VCaP (cell line): ENCODE measurements at regions not wholly inside any gene's neighbourhood (a gene's known extent, or its start where the extent isn't known, plus 50 kb on each side); places are given as distances from the start of the nearest gene placed in this dataset.
"Not testable (repeated sequence)": the region's sequence is repeated elsewhere in the genome, so short reads cannot be mapped to it uniquely, and the experiment has no call there.

Experiments
- H3K27ac ChIP-seq: fragments of 450-650 bp; 2 replicates; pipeline ENCODE4 v1.5.1; 2017
- CTCF ChIP-seq: fragments of 450-650 bp; conservative IDR thresholded peaks from 2 replicates; pipeline ENCODE4 v1.5.1; 2017; ENCODE audit warnings: mild to moderate bottlenecking, moderate library complexity

GRCh38 chr5:12093586-12093985, 189.3 kb upstream of the CTNND2 start:
- no peak for TF ChIP-seq CTCF
- no peak overlapping the region for H3K27ac ChIP-seq

- TF ChIP-seq CTCF = no peak
- H3K27ac ChIP-seq = no peak overlapping the region
Measured at GRCh38 chr5:12080761-12081160, 176.5 kb upstream of the CTNND2 start.

GRCh38 chr5:12078286-12078685, 174.0 kb upstream of the CTNND2 start:
- H3K27ac ChIP-seq = not testable (repeated sequence)

- no peak for TF ChIP-seq CTCF
- no peak overlapping the region for H3K27ac ChIP-seq
Measured at GRCh38 chr5:12073426-12073825, 169.2 kb upstream of the CTNND2 start.

- no peak for TF ChIP-seq CTCF
- no peak overlapping the region for H3K27ac ChIP-seq
Measured at GRCh38 chr5:12072441-12072840, 168.2 kb upstream of the CTNND2 start.

- H3K27ac ChIP-seq = no peak overlapping the region
- TF ChIP-seq CTCF = no peak
Measured at GRCh38 chr5:12071455-12071854, 167.2 kb upstream of the CTNND2 start.

GRCh38 chr5:12023614-12024241, 119.5 kb upstream of the CTNND2 start:
- H3K27ac ChIP-seq = no peak overlapping the region
- peak; percentile 85 for TF ChIP-seq CTCF

- no peak overlapping the region for H3K27ac ChIP-seq
- TF ChIP-seq CTCF = no peak
Measured at GRCh38 chr5:12022444-12022843, 118.2 kb upstream of the CTNND2 start.
